ENCODE measurements at regions not wholly inside any gene's neighbourhood (a gene's known extent, or its start where the extent isn't known, plus 50 kb on each side); places are given as distances from the start of the nearest gene placed in this dataset.

DNA sequence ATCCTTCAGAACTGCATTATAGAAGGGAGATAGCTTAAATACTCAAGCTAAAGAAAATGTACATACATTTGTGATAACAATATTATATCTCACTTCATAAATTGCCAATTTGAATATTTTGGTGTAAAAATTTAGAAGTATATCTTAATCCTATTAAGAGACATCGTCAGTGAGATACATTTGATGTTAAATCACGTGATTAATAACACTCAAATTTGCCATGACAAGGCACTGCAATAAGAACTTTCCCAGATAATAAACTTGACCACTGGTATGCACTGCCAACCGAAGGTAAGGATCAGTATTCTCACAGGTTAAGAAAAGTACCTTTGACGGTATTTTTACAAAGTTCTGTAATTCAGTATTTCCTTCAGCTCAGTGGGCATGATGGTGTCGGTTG, 764.7 kb upstream of the FRG1 start:
- dilution Hi-C loops (cut with HindIII; ENCODE audit: low sequenced_read_pairs, unreplicated experiment) (no loop called here), intact Hi-C loops (cut with micrococcal nuclease) (no loop called here), in situ Hi-C loops (cut with MboI; ENCODE audit: low sequenced_read_pairs) (no loop called here)
- ChIA-PET POLR2A (ENCODE audit: unreplicated experiment) (no interaction called here), CTCF (no interaction called here)
- ATAC-seq (ENCODE audit: low read depth) (no peak), DNase-seq (no peak)
- H3K18ac ChIP-seq (ENCODE audit: low read depth, low read length): no peak overlapping the region
- H3K36me3 ChIP-seq (ENCODE audit: control insufficient read depth, insufficient read depth, low read length): no peaks in the 10 kb centered on the region
- H2BK120ac ChIP-seq (ENCODE audit: low read depth, low read length): no peak overlapping the region
- no peak overlapping the region for H3K14ac ChIP-seq (replicated peaks; ENCODE audit: low read depth, low read length)
- no peak overlapping the region for H2AK5ac ChIP-seq (ENCODE audit: low read depth, low read length)
- H3K27ac ChIP-seq (ENCODE audit: insufficient read depth, low read length): no peak overlapping the region
- H4K91ac ChIP-seq (ENCODE audit: insufficient read depth, low read depth, low read length): no peak overlapping the region
- no peaks in the 10 kb centered on the region for H3K9me3 ChIP-seq (ENCODE audit: control insufficient read depth, insufficient read depth, low read length)
- no peak overlapping the region for H2BK20ac ChIP-seq (ENCODE audit: low read depth, low read length)
- H3K23ac ChIP-seq (ENCODE audit: low read depth, low read length): no peak overlapping the region
- H3K4ac ChIP-seq (ENCODE audit: low read depth, low read length): no peak overlapping the region
- no peak overlapping the region for H3K4me3 ChIP-seq (ENCODE audit: insufficient read depth, low read depth, low read length)
- H3K4me1 ChIP-seq (ENCODE audit: control insufficient read depth, insufficient read depth, low read length): peaks cover 2% of the 10 kb centered on the region; the same call in 1 of the 2 replicates
- no peak overlapping the region for H4K8ac ChIP-seq (ENCODE audit: low read depth in 2 of 2, low read length in 2 of 2)
- no peaks in the 10 kb centered on the region; the same call in 1 of the 2 replicates for H3K27me3 ChIP-seq (ENCODE audit: control insufficient read depth, insufficient read depth, low read length)
- BruUV-seq (replicated peaks): no TSS peak
- H3K79me1 ChIP-seq (ENCODE audit: low read depth in 1 of 2, low read length in 2 of 2): no peaks in the 10 kb centered on the region
- TF ChIP-seq SMC3 (IDR thresholded peaks at IDR 0.05; ENCODE audit: low read depth, low read length) (no peak), FOS (IDR thresholded peaks at IDR 0.05; ENCODE audit: low read depth, low read length) (no peak), BHLHE40 (IDR thresholded peaks at IDR 0.05; ENCODE audit: low read depth, low read length) (no peak), POLR2A (IDR thresholded peaks at IDR 0.05; ENCODE audit: low read depth, low read length) (no peak), RAD21 (IDR thresholded peaks at IDR 0.05; ENCODE audit: low read length) (no peak), NFE2L2 (IDR thresholded peaks at IDR 0.05; ENCODE audit: low read depth, low read length) (no peak), MXI1 (IDR thresholded peaks at IDR 0.05; ENCODE audit: borderline replicate concordance, low read depth, low read length) (no peak), CEBPB (IDR thresholded peaks at IDR 0.05; ENCODE audit: low read depth, low read length) (no peak), RFX5 (IDR thresholded peaks at IDR 0.05; ENCODE audit: low read depth, low read length) (no peak), MAZ (IDR thresholded peaks at IDR 0.05; ENCODE audit: borderline replicate concordance, low read depth, low read length) (no peak), MAFK (IDR thresholded peaks at IDR 0.05; ENCODE audit: low read depth, low read length) (no peak), CHD1 (IDR thresholded peaks at IDR 0.05; ENCODE audit: low read depth, low read length) (no peak), RCOR1 (IDR thresholded peaks at IDR 0.05; ENCODE audit: insufficient replicate concordance, low read length) (no peak)
- TF ChIP-seq, protein P1, sequence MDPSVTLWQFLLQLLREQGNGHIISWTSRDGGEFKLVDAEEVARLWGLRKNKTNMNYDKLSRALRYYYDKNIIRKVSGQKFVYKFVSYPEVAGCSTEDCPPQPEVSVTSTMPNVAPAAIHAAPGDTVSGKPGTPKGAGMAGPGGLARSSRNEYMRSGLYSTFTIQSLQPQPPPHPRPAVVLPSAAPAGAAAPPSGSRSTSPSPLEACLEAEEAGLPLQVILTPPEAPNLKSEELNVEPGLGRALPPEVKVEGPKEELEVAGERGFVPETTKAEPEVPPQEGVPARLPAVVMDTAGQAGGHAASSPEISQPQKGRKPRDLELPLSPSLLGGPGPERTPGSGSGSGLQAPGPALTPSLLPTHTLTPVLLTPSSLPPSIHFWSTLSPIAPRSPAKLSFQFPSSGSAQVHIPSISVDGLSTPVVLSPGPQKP (IDR thresholded peaks at IDR 0.05; ENCODE audit: borderline replicate concordance, low read depth, low read length): no peak
- TF ChIP-seq, protein P2, sequence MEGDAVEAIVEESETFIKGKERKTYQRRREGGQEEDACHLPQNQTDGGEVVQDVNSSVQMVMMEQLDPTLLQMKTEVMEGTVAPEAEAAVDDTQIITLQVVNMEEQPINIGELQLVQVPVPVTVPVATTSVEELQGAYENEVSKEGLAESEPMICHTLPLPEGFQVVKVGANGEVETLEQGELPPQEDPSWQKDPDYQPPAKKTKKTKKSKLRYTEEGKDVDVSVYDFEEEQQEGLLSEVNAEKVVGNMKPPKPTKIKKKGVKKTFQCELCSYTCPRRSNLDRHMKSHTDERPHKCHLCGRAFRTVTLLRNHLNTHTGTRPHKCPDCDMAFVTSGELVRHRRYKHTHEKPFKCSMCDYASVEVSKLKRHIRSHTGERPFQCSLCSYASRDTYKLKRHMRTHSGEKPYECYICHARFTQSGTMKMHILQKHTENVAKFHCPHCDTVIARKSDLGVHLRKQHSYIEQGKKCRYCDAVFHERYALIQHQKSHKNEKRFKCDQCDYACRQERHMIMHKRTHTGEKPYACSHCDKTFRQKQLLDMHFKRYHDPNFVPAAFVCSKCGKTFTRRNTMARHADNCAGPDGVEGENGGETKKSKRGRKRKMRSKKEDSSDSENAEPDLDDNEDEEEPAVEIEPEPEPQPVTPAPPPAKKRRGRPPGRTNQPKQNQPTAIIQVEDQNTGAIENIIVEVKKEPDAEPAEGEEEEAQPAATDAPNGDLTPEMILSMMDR (conservative IDR thresholded peaks at IDR 0.05; ENCODE audit: low read depth, low read length): no peak
- TF ChIP-seq, protein P3, sequence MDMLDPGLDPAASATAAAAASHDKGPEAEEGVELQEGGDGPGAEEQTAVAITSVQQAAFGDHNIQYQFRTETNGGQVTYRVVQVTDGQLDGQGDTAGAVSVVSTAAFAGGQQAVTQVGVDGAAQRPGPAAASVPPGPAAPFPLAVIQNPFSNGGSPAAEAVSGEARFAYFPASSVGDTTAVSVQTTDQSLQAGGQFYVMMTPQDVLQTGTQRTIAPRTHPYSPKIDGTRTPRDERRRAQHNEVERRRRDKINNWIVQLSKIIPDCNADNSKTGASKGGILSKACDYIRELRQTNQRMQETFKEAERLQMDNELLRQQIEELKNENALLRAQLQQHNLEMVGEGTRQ (IDR thresholded peaks at IDR 0.05; ENCODE audit: low read depth, low read length): no peak
- no peak overlapping the region for H3K9ac ChIP-seq (ENCODE audit: low read depth, low read length)
- no peaks in the 10 kb centered on the region for H3K9me1 ChIP-seq (ENCODE audit: insufficient read depth, low read length)
- no peak overlapping the region for H2BK15ac ChIP-seq (ENCODE audit: low read depth, low read length)
- H4K5ac ChIP-seq (ENCODE audit: low read depth, low read length): no peak overlapping the region
- WGBS, 2 experiments (ENCODE audit: extremely low coverage in 2 of 2, insufficient read length in 1 of 2): no CpG with 5 or more reads among the region's 5 CpGs
- no peak overlapping the region for H2AFZ ChIP-seq (replicated peaks; ENCODE audit: low read length, poor library complexity)
- no peak overlapping the region for H2BK5ac ChIP-seq (ENCODE audit: low read depth, low read length, poor library complexity, severe bottlenecking)
- H3K4me2 ChIP-seq (ENCODE audit: low read depth, low read length): no peak overlapping the region
- H2AK9ac ChIP-seq (replicated peaks; ENCODE audit: low read depth, low read length, poor library complexity): no peak overlapping the region
- no peak overlapping the region for H3K56ac ChIP-seq (ENCODE audit: extremely low read depth, insufficient read depth, low read length)
- H4K20me1 ChIP-seq (ENCODE audit: insufficient read depth, low read length): no peaks in the 10 kb centered on the region

All from IMR-90 (cell line).